ENCODE measurements at regions not wholly inside any gene's neighbourhood (a gene's known extent, or its start where the extent isn't known, plus 50 kb on each side); places are given as distances from the start of the nearest gene placed in this dataset.

DNA sequence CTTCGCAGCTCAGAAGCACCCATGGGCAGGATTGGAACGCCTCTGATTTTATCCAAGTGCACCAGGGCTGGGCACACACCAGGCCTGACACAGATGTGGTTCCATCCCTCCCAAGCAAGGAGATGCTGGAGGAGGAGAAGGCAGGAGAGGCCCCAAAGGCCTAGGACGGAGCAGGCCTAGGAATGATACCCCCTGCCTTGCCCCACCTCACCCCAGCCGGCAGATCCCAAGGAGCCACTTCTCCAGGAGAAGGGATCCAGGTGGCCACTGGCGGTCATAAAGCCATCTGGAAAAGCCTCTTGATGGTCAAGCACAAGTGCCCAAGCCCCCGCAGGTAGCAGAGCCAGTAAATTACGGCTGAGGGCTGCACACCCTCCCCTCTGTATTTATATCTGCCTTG is 211.8 kb downstream of the TBC1D2B start:
- TF ChIP-seq POLR2AphosphoS5 (IDR thresholded peaks at IDR 0.05): no peak
- TF ChIP-seq, protein P1, sequence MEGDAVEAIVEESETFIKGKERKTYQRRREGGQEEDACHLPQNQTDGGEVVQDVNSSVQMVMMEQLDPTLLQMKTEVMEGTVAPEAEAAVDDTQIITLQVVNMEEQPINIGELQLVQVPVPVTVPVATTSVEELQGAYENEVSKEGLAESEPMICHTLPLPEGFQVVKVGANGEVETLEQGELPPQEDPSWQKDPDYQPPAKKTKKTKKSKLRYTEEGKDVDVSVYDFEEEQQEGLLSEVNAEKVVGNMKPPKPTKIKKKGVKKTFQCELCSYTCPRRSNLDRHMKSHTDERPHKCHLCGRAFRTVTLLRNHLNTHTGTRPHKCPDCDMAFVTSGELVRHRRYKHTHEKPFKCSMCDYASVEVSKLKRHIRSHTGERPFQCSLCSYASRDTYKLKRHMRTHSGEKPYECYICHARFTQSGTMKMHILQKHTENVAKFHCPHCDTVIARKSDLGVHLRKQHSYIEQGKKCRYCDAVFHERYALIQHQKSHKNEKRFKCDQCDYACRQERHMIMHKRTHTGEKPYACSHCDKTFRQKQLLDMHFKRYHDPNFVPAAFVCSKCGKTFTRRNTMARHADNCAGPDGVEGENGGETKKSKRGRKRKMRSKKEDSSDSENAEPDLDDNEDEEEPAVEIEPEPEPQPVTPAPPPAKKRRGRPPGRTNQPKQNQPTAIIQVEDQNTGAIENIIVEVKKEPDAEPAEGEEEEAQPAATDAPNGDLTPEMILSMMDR (IDR thresholded peaks at IDR 0.05): no peak
